IPS-18a (cell line): ENCODE measurements at regions not wholly inside any gene's neighbourhood (a gene's known extent, or its start where the extent isn't known, plus 50 kb on each side); places are given as distances from the start of the nearest gene placed in this dataset.
"Not testable (repeated sequence)": the region's sequence is repeated elsewhere in the genome, so short reads cannot be mapped to it uniquely, and the experiment has no call there.

Experiments
- H3K27ac ChIP-seq: one replicate; pipeline ENCODE4 v1.5.1; 2013; ENCODE audit warnings: low read length
- H3K27me3 ChIP-seq: one replicate; pipeline ENCODE4 v1.6.1; 2013; ENCODE audit warnings: mild to moderate bottlenecking, low read length; ENCODE audit not compliant: control insufficient read depth, insufficient read depth
- H3K36me3 ChIP-seq: one replicate; pipeline ENCODE4 v1.6.1; 2013; ENCODE audit warnings: low read depth, low read length; ENCODE audit not compliant: control insufficient read depth
- H3K4me1 ChIP-seq: one replicate; pipeline ENCODE4 v1.6.1; 2013; ENCODE audit warnings: low read depth, low read length; ENCODE audit not compliant: control insufficient read depth
- H3K4me3 ChIP-seq: one replicate; pipeline ENCODE4 v1.5.1; 2013; ENCODE audit warnings: low read length
- H3K9ac ChIP-seq: one replicate; pipeline ENCODE4 v1.6.1; 2013; ENCODE audit warnings: mild to moderate bottlenecking, low read length, moderate library complexity
- H3K9me3 ChIP-seq: one replicate; pipeline ENCODE4 v1.6.1; 2013; ENCODE audit warnings: low read depth, low read length; ENCODE audit not compliant: control insufficient read depth

- Histone ChIP-seq H3K36me3 (no peaks in the 10 kb centered on the region), H3K4me1 (no peaks in the 10 kb centered on the region), H3K9me3 (peaks cover 26% of the 10 kb centered on the region), H3K4me3 (no peak overlapping the region), H3K27me3 (no peaks in the 10 kb centered on the region), H3K9ac (no peak overlapping the region), H3K27ac (no peak overlapping the region)
These were observed 221.1 kb downstream of the OR4A5 start for GRCh38 chr11:54927704-54928103.

- Histone ChIP-seq H3K4me1 (no peaks in the 10 kb centered on the region), H3K9me3 (peaks cover 39% of the 10 kb centered on the region), H3K9ac (no peak overlapping the region), H3K27me3 (no peaks in the 10 kb centered on the region), H3K4me3 (no peak overlapping the region), H3K36me3 (no peaks in the 10 kb centered on the region), H3K27ac (no peak overlapping the region)
These were observed 224.3 kb downstream of the OR4A5 start for GRCh38 chr11:54930930-54931329.

- Histone ChIP-seq H3K4me3 (peak overlapping the region; percentile 6), H3K4me1 (no peaks in the 10 kb centered on the region), H3K27me3 (no peaks in the 10 kb centered on the region), H3K36me3 (no peaks in the 10 kb centered on the region), H3K9me3 (peaks cover 74% of the 10 kb centered on the region), H3K9ac (no peak overlapping the region), H3K27ac (no peak overlapping the region)
These were observed 237.6 kb downstream of the OR4A5 start for GRCh38 chr11:54944211-54944610.

GRCh38 chr11:54946424-54946823 is 239.8 kb downstream of the OR4A5 start:
- no peaks in the 10 kb centered on the region for H3K27me3 ChIP-seq
- no peaks in the 10 kb centered on the region for H3K4me1 ChIP-seq
- no peak overlapping the region for H3K27ac ChIP-seq
- H3K9me3 ChIP-seq: peaks cover 52% of the 10 kb centered on the region
- no peak overlapping the region for H3K9ac ChIP-seq
- H3K36me3 ChIP-seq: no peaks in the 10 kb centered on the region
- no peak overlapping the region for H3K4me3 ChIP-seq

- H3K9ac ChIP-seq, H3K4me3 ChIP-seq, H3K36me3 ChIP-seq, H3K4me1 ChIP-seq, H3K27me3 ChIP-seq, H3K27ac ChIP-seq: not testable (repeated sequence)
- H3K9me3 ChIP-seq: peaks cover 46% of the 10 kb centered on the region
These were observed 240.5 kb downstream of the OR4A5 start for GRCh38 chr11:54947175-54947574.

- H3K27ac ChIP-seq: no peak overlapping the region
- no peaks in the 10 kb centered on the region for H3K4me1 ChIP-seq
- H3K9me3 ChIP-seq: peaks cover 95% of the 10 kb centered on the region
- H3K4me3 ChIP-seq: no peak overlapping the region
- no peaks in the 10 kb centered on the region for H3K36me3 ChIP-seq
- H3K27me3 ChIP-seq: no peaks in the 10 kb centered on the region
- no peak overlapping the region for H3K9ac ChIP-seq
These were observed 272.7 kb downstream of the OR4A5 start for GRCh38 chr11:54979375-54979774.

GRCh38 chr11:54985731-54986130 is 276.2 kb upstream of the TRIM48 start:
- no peak overlapping the region for H3K27ac ChIP-seq
- no peak overlapping the region for H3K4me3 ChIP-seq
- no peaks in the 10 kb centered on the region for H3K36me3 ChIP-seq
- H3K9me3 ChIP-seq: peaks cover 75% of the 10 kb centered on the region
- no peak overlapping the region for H3K9ac ChIP-seq
- H3K27me3 ChIP-seq: no peaks in the 10 kb centered on the region
- no peaks in the 10 kb centered on the region for H3K4me1 ChIP-seq

GRCh38 chr11:55028837-55029236 is 233.1 kb upstream of the TRIM48 start:
- H3K9me3 ChIP-seq: peaks cover 98% of the 10 kb centered on the region
- H3K4me1 ChIP-seq, H3K27ac ChIP-seq, H3K27me3 ChIP-seq, H3K4me3 ChIP-seq, H3K36me3 ChIP-seq, H3K9ac ChIP-seq: not testable (repeated sequence)

GRCh38 chr11:55054723-55055122 is 207.2 kb upstream of the TRIM48 start:
- Histone ChIP-seq H3K27me3 (no peaks in the 10 kb centered on the region), H3K9me3 (peaks cover 94% of the 10 kb centered on the region), H3K4me1 (no peaks in the 10 kb centered on the region), H3K4me3 (no peak overlapping the region), H3K27ac (no peak overlapping the region), H3K36me3 (no peaks in the 10 kb centered on the region), H3K9ac (no peak overlapping the region)

- not testable (repeated sequence) for H3K4me3 ChIP-seq, H3K27ac ChIP-seq, H3K9ac ChIP-seq, H3K4me1 ChIP-seq, H3K36me3 ChIP-seq, H3K27me3 ChIP-seq
- H3K9me3 ChIP-seq: peaks cover 55% of the 10 kb centered on the region
These were observed 177.4 kb upstream of the TRIM48 start for GRCh38 chr11:55084588-55084987.

GRCh38 chr11:55106391-55106790 is 155.6 kb upstream of the TRIM48 start:
- H3K9ac ChIP-seq: no peak overlapping the region
- no peaks in the 10 kb centered on the region for H3K36me3 ChIP-seq
- no peaks in the 10 kb centered on the region for H3K4me1 ChIP-seq
- H3K4me3 ChIP-seq: no peak overlapping the region
- no peak overlapping the region for H3K27ac ChIP-seq
- H3K9me3 ChIP-seq: peaks cover 59% of the 10 kb centered on the region
- no peaks in the 10 kb centered on the region for H3K27me3 ChIP-seq
